Kasumi-1 (cell line): ENCODE measurements at regions not wholly inside any gene's neighbourhood (a gene's known extent, or its start where the extent isn't known, plus 50 kb on each side); places are given as distances from the start of the nearest gene placed in this dataset.
"Not testable (repeated sequence)": the region's sequence is repeated elsewhere in the genome, so short reads cannot be mapped to it uniquely, and the experiment has no call there.

Experiments
- DNase-seq, 2 experiments: peaks; one replicate each; lab custom pipeline; 2025; lab: John Stamatoyannopoulos, UW

DNA sequence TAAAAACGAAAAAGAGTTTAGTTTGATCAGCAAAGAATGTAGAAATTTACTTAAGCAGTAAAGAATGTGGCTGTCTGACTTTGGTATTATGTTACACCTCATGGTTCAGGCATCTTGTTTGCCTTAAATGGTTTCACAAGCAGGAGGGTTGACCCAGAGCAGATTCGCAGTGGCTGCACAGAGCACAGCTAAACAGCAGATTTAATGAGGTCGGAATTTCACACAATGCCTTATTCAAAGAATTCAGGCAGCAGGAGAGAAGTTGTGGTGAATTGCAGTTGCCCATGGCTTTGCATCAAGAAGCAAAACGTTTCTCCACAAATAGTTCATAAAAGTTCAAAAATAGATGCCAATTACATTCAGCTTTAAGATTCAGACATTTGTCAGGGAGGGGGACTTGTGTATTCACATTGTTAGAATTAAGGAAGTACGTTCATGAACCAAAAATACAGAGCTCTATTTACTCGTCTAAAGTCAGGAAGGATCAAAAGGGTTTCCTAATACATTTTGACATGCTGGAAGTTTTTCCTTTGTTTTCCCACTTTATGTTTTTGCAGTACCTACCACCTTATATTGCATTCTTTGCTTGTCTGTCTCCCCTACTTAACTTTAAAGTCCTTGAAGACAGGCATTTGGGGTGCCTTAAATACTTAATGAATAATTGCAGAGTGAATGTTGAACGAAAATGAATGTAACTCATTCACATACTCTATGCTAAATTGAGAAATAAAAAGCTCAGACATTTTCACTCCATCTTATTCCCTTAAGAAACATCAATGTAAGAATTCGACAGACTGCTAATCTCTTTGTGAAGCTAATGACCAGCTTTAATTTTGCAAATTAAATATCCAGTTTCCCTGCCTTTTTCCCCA is 1163.6 kb upstream of the CITED2 start:
- DNase-seq = peak in 1 of 2 experiments; percentile 7

DNA sequence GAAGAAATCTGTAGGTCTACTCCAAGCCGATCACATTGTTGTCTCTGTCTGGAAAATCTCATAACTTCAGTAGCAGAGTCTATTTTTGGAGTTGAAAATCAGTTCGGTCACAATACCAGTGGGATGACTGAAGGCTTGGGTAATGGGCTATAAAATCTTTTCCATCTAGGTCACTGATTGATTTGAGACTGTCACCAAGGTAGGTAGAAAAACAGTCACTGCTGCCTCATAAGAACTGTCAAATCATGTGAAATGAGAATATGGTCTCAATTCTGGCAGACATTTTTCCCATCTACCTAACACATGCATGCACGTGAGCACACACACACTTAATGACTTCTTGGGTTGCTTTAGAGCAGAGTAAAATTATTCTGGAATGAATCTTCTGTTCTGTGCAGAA is 1162.8 kb upstream of the CITED2 start:
- DNase-seq = no peak

DNA sequence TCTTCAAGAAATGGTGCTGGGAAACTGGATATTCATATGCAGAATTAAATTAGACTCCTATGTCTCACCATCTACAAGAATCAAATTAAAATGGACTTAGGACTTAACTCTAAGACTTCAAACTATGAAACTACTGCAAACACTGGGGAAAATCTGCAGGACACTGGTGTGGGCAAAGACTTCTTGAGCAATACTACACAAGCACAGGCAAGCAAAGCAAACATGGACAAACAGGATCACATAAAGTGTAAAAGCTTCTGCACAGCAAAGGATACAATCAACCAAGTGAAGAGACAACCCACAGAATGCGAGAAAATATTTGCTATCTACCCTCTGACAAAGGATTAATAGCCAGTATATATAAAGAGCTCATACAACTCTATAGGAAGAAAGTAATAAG is 1161.1 kb upstream of the CITED2 start:
- DNase-seq = no peak

DNA sequence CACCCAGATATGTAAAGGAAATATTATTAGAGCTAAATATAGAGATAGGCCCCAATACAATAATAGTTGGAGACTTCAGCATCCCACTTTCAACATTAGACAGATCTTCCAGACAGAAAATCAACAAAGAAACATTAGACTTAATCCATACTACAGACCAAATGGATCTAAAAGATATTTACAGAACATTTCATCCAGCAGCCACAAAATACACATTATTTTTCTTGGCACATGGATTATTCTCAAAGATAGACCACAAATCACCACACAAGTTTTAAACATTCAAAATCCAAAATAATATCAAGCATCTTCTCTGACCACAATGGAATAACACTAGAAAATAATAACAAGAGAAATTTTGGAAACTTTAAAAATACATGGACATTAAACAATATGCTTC is 1159.1 kb upstream of the CITED2 start:
- DNase-seq = no peak

DNA sequence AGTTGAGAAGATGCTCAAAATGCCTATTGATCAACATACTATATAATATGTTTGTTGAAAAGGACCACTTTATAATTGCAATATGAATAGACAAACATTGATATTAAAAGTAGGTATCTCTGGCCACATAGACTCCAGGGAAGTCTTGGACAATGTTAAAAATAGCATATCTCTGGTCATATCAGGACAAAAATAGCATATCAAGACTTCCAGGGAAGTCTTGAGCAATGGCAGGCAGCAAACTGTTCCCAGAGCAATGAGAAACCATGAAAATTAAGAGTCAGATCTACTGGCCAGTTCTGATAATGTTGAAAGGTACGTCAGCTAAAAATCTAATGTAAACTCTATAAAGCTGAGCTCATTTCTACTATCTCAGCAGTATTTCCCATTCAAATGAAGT is 1130.3 kb upstream of the CITED2 start:
- DNase-seq = no peak

DNA sequence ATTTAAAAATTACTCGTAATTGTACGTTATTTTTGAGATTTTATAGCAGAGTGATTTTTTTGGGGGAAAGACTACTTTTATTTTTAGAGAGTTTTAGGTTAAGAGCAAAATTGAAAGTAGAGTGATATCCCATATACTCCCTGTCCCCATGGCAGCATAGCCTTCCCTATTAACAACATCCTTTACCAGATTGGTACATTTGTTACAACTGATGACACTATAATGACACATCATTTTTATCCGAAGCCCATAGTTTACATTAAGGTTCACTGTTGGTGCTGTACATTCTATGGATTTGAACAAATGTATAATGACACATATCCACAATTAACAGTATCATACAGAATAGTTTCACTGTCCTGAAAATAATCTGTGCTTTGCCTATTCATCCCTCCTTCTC is 1126.4 kb upstream of the CITED2 start:
- no peak for DNase-seq

DNA sequence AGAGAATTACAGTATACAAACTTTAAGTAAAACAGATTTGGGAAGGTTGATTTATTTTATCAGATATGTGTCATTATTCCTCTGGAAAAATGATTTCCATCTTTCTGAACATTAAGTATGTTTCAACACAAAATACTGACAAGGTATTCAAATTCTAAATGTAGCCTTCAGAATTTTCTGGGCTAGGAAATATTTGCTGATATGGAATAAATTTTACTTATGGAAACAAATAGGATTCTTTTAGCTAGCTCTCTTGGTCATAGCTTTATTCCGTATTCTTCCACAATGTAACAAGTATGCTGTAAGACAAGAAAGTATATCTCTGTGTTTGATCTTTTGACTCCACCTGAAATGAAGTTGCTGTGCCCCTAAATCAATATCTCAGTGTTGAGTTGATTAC is 1125.2 kb upstream of the CITED2 start:
- no peak for DNase-seq

DNA sequence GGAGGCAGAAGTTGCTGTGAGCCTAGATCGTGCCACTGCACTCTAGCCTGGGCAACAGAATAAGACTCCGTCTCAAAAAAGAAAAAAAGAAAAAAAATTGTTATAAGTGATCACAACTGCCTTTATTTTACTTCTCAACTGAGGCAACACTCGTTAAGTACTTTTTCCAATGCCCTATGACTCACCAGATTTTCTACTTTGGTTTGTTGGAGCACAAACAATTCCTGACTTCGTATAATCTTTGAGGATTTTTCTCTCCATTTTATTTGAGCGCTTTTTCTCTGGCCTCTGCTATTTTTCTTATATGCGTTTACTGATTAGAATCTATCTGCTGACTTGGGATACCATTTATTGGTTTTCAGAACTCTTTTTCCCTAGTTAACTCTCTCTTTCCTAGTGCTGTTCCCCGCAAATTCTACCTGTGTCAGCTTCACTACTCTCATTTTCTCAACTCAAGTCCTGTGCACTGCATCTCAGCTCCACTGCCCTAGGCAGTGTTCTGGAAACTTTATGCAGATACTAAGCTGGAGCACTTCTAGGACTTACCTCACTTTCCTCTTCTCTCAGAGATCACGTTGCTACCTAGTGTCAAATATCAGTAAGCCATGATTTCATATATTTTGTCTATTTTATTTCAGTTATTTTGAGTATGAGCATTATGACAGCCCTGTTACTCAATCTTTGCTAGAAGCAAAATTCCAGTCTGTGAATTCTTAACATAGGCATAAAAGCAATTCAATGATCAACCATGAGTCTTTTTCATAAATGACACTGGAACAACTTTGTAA is 1120.1 kb upstream of the CITED2 start:
- no peak for DNase-seq

DNA sequence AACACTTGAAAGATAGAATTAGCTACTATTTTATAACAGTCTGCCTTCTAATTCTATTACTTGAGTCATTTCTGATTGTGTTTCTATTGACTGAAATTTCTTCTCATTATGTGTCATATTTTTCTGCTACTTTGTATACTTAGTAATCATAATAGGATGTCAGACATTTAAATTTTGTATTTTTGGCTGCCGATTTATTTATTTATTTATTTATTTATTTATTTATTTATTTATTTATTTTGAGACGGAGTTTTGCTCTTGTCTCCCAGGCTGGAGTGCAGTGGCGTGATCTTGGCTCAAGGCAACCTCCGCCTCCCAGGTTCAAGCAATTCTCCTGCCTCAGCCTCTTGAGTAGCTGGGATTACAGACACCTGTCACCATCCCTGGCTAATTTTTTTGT is 1119.0 kb upstream of the CITED2 start:
- DNase-seq = not testable (repeated sequence)

DNA sequence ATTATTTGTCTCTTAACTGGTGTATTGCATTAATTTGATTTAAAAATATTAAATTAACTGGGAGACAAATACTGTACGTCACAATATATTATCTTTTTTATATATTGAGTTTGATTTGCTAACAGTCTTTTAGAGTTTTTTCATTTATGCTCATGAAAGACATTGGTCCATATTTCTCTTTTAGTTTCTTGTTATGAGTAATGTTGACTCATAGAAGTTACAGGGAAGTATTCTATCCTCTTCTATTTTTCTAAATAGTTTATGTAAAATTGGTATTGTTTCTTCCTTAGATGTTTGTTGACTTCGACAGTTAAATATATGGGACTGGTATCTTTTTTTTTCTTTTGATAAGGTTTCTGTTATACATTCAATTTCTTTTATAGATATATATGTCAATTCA is 1115.6 kb upstream of the CITED2 start:
- DNase-seq = no peak

DNA sequence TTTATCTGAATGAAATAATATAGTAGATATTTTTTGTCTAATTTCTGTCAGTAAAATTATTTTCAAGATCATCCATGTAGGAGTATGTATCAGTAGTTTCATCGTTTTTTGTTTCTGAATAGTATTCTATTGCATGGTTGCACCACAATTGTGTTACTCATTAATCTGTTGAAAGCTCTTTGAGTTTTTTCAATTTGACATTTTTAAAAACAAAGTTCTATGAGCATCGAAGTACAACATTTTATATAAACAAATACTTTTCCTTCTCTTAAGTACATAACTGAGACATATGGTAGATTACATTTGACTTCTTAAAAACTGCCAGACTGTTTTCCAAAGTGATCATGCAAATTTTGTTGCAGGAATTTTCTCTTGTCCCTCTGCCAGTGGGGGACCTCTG is 1113.1 kb upstream of the CITED2 start:
- DNase-seq = no peak

DNA sequence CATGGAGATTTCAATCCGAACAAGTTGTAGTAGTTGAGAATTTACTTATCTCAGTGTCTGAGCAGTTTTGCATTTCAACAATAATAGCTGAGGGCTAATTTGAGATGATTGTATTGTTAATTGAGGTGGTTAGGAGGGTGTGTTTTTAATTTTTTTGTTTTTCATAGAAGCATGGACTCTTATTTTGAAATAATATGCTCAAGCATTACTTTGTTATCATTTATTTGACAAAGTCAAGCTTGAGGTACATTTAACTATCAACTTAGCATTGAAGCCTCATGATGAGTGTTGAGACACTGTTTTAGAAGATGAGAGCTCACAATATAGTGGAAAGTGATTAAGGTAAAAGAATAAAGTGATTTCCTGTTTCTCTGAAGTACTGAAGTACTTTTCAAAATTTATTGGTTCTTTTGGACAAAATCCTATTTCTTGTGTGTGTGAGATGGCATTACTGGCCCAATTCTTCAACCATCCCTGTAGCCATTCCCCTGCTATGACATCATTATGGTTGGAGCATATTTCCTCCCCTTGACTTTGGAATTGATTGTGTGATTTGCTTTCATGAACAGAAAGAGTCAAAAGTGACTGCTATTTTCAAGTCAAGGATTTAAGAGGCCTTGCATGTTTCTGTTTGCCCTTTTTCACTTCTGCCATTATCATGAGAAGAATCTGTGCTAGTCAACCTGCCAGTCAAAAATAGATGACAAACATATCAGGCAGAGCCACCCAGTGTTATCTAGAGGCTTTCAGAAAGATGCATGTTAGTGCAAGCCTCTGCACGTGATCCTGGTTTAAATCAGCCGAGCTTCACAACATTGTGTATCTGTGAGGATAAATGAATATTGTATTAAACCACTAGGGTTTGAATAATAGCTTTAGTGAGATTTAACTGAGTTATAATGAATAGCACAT is 1112.3 kb upstream of the CITED2 start:
- no peak for DNase-seq

DNA sequence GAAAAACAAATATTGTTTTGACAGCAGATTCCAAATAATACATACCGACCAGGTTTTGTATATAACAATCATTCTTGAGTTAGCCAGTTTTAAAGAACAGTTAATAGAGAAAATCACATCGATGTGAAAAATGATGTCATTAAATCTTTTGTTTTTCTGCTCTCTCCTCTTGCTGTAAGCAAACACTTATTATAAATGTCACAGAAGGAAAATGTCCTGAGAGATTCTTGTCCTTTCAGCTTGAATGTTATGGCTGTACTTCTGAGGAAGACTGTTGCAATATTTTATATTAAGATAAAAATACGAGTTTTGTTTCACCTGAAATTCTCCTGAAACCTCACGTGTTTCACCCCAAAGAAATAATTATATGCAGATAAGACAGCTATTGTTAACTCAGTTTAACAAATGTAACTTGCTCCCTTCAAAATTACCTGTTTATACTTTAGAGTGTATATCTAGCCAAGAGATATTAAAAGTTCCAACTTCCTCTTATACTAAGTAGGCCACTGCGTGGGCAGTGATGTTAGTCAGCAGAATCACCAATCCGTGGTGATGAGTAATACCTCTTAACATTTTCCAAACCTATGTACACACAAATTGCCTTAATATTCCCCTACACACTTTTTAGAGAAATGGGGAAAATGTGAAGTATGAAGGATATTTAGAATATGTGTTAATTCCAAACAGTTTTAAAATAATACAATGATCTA is 1111.4 kb upstream of the CITED2 start:
- peak; percentile 39 to 46 for DNase-seq

DNA sequence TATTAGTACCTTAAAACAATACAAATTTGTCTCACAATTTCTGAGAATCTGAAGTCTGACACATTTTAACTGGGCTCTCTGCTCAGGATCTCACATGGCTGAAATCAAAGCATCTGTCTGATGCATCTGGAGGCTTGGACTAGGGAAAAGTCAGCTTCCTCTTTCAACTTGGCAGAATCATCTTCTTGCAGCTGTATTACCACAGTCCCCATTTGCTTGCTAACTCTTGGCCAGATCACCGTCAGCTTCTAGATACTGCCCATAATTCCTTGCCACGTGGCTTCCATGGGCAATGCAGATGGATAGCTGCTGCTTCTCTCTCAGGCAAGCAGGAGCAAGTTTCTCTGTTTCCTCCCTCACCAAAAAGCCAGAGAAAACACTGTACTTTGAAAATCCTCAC is 1106.4 kb upstream of the CITED2 start:
- DNase-seq = peak; percentile 24 to 48

DNA sequence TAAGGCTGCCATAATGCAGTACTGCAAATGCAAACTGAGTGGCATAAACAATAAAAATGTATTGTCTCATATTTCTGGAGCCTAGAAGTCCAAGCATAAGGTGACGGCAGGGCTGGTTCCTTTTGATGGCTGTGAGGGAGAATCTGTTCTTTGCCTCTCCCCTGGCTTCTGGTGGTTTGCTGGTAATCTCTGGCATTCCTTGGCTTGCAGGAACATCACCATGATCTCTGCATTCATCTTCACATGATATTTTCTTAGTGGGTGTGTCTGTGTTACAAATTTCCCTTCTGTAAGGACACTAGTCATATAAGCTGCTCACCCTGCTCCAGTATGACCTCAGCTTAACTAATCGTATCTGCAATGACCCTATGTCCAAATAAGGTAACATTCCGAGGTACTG is 1104.2 kb upstream of the CITED2 start:
- no peak for DNase-seq

DNA sequence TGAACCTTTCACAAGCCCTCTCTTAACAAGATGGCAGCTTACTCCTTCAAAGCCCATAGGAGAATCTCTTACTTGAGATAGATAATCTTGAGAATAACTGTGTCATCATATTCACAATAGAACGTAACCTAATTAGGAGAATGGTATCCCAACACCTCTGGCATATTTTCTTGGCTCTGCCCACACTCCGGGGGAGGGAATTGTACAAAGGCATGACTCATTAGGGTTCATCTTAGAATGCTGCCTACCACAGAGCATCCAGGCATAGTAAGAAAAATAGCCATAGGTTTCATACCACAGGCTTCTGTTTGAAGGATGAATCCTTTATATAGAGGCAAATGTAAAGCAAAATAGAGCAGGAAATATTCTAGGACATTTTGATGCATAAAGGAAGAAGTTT is 1100.6 kb upstream of the CITED2 start:
- DNase-seq = no peak

DNA sequence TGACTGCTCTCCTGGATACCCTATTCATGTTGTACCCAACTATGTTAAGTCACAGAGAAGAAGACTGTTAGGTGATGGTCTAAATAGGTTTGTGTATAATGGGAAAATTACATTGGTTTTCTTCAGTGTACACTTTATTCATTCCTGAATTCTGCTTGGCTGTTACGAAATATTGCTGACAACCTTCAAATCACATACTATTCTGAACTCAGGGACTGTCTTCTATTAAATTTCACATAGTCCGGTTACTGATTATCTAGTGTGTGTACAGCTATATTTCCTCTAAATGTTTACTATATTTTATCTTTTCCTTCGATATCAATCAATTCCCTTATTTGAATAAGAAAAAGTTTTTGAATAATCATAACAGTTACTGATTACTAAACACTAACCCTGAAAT is 1090.3 kb upstream of the CITED2 start:
- no peak for DNase-seq

DNA sequence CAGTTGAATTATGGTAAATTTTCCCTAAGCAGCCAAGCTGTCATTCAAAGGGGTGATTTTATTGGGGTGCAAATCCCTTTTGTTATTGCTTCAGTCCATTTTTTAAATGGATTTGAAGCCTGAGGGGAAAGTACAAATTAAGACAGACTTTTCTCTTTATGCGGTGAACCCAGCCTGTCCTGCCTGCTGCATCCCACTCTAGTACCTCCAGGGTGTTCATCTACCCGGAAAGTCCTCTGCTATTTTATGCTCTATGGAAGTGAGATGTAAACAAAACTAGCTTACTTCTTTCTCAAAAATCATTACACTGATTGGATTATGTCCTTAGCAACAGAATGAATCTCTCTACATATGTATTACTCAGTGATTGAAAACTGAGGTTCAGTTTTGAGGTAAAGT is 1088.9 kb upstream of the CITED2 start:
- DNase-seq = no peak

DNA sequence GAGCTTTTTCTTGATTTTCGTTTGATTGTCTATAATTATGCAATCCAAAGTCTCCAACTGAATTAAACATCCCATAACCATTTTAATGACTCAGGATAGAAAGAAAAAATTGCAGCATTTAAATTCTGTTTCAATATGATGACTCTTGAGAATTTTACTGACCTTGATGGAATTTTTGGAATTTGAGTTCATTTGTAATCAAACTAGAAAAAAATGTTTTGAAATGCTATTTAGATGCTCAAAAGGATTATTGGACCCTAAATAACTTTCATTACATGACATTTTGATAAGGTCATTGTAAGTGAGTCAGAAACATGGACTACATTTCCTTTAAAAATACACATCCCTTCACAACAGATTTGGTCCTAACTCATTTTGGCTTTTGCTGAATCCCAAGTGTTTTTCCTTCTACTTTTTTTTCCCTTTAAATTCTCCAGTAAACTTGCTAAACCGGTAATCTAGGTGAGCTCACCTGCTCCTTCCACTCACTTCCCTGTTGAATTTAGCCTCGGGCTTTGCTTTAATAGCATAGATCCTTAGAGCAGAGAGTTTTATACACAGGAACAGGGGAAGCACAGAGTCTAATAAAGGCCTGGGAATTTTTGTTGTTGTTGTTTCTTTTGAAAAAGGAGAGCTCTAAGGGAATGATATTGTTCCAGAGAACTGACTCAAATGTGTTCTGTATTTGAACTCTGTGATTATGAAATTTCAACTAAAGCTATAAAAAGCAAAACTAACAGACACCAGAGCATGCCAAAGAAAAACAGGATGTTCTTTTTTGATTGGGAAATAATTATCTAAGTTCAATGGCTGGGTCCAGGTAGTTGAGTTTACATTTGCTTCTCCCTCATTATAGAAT is 1088.2 kb upstream of the CITED2 start:
- no peak for DNase-seq

DNA sequence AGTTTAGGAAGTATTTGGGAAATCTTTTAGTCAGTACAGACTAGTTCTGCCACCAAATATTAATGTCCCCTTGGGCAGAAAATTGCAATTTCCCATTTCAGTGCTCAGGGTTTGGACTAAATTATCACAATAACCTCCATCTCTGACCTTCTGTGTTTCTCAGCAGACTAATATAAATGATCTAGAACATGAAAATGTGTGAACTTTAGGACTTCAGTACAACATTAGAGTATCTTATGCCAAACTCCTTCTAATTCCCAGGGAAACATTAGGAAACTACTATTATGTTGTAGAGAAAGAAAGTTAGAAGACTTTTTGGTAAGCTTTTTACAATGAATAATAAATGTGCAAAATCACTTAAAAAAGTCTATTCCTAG is 1087.6 kb upstream of the CITED2 start:
- no peak for DNase-seq

DNA sequence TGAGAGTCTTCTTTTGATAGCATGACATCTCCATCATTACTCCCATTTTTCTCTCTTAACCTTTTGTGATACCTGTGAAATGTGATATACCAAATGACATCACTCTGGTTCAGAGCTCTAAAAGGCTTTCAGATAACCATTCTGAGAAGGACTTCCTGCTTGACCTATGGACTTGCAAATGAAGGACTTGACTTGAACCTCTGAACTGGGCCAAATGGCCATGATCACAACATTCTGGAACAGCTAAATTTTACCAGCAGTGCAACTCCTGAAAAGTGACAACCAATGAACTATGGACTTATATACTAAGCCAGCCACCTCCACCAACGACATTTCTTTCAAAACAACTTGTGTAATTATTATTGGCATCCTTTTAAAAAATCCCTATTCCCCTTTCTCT is 1085.8 kb upstream of the CITED2 start:
- DNase-seq = no peak
